ENCODE measurements at regions not wholly inside any gene's neighbourhood (a gene's known extent, or its start where the extent isn't known, plus 50 kb on each side); places are given as distances from the start of the nearest gene placed in this dataset.

DNA sequence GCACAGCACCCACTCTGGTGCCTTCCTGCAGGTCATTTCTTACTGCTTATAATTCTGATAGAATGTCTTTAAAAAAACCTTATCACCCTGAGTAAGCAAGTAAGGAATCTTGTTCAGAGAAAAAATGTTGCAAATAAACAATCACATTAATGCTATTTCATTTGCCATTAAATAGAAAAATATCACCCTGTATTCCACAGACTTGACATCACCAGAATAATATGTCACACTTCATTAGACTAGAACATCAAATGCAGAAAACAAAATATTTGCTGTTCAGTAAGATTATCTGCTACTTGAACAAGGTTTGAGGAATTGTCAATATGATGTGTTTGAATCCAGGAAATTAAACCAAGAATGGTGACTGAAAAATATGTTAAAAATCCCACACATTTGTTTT, 236.6 kb upstream of the MMADHC start:
- intact Hi-C loops (cut with DNase I) = no loop called here
- DNase-seq = no peak

DNA sequence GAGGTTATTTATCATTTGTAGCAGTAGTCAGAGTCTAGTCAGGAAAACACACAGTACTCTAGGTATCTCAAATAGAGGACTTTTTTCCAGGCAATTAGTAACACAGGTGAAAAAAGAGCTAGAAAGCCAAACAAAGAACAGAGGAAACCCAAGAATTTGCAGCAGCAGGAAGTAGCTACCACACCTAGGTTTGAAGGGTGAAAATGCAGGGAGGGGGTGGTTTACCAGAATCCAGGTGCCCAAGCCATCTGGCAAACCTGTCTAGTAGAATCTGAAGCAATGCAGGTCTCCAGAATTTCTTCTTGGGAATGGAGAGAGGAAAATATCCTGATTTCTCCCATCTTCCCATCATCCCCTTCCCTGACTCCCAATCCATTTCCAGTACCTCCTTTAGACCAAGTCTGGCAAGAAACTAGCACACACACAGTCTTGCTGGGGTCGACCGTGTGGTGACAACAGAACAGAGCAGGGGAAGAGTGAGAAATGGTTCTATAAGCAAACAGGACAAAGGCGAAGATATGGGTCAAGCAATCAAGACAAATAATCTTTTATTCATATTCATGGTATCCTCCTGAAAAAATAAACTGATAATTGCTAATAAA, 231.9 kb upstream of the MMADHC start:
- intact Hi-C loops (cut with DNase I) = no loop called here
- DNase-seq = no peak

DNA sequence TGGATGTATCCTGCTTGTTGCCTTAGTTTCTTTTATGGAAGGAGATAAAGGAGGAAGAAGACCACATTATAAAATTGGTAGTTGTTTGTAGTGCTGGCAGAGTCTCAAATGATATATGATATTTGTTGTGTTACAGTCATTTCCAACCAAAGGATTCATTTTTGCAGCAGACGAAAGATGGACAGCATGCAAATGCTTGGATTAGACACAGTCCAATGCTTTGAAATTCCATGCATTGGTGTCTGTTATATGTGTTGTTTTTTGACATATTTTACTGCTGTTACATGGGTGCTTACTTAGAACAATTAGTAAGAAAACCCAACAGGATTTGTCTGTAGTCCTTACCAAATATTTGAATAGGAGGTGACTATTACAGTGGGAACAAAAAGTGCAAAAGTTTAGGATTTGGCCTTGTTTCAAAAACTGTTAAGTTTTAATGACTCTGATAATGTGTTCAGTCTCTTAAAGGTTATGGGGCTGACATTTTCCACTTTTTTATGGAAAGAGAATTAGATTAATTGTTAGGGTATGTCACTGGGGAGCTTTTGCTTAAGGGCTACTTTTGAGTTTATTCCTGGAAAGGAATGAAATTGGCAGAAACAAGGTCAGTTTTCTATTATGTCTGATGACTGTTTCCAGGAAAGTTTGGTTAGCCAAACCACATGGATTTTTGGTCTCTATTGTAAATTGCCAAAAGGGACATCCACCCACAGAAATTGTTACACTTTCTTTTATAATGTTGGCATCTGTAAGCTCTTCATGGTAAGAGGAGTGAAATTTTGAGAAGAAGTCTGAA, 229.4 kb upstream of the MMADHC start:
- DNase-seq = no peak
- intact Hi-C loops (cut with DNase I) = no loop called here

DNA sequence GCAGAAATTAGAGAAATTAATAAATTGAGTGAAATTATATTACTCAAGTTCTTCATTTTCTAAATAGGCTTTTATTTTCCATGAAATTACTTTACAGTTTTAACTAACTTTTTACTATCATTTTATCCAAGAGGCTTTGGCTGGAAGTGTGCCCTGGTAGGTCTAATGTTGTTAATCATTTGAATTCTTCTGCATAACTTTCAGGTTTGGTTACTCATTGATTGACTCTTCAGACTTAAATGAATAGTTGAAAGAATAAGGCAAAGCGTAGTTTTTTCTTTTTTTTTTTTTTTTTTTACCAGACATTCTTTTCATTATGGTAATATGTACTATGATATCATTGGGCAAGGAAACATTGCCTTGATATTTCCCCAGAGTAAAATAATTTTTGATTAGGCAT, 228.4 kb upstream of the MMADHC start:
- intact Hi-C loops (cut with DNase I) = no loop called here
- no peak for DNase-seq

DNA sequence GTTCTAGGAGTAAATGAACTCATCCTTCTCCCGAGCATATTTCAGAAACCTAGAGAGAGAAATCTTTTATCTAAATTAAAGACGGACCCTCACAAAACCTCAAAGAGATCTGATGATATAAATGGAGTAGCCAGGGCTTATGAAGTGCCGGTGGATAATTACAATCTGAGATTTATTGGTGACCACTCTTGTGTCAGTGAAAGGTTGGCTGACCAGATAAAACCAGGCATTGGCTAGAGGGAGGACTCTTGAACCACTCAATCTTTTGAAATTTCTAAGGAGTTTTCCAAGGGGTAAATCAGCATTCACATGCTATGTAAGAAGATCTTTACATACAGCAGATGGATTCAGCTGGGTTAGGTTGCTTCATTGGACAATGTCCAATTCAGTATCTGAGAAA, 227.3 kb upstream of the MMADHC start:
- no peak for DNase-seq
- intact Hi-C loops (cut with DNase I) = no loop called here

DNA sequence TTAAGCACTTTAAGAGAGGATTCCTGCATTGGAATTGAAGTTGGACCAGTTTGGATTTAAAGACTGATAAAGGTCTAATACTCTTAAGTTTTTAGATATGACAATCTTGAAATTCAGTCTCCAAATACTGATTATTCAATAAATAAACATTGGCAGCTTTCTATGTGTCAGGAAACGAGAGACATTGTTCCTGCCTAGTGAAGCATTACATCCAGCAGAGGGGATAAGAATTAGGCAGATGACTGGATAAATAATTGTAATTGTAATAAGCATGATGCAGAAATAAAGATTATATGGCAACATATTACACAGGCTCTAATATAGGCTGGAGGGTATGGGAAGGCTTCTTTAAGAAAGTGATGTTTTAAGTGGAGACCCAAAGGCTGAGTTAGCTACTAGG, 226.5 kb upstream of the MMADHC start:
- DNase-seq = no peak
- intact Hi-C loops (cut with DNase I) = no loop called here

DNA sequence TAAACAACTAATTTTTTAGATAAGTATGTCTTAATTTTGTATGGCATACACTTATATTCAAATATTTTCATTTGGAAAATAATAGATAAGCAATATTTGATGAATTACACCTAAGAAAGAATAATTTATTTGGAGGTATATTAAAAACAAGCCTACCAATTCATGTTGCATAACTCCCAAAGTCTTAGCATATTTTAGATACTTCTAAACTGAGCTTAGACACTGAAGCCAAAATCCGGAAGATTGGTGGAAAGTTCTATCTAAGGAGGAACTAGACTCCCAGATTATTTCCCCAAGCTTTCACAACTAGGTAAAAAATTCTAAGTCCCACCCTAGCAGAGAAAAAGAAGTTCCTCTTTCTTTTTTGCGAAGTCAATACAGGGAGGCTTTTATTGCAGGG, 221.0 kb upstream of the MMADHC start:
- DNase-seq = no peak
- intact Hi-C loops (cut with DNase I) = no loop called here

DNA sequence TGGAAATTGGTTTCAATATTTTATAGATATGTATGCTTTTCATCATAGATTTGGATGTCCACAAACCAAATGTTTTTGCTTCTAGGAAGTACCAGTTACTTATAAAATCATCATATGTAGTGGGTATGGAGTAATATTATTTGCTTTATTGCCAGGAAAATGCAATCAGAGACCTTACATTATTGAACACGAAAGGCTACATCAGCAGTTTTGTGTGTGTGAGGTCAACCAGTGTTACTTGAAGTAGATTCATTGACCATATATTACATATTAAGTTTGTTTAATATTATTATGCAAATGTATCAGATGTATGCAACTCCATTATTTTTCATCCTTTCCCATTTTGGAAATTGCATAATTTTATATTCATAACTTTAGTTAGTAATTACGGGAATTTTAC, 219.1 kb upstream of the MMADHC start:
- intact Hi-C loops (cut with DNase I) = no loop called here
- DNase-seq = no peak

DNA sequence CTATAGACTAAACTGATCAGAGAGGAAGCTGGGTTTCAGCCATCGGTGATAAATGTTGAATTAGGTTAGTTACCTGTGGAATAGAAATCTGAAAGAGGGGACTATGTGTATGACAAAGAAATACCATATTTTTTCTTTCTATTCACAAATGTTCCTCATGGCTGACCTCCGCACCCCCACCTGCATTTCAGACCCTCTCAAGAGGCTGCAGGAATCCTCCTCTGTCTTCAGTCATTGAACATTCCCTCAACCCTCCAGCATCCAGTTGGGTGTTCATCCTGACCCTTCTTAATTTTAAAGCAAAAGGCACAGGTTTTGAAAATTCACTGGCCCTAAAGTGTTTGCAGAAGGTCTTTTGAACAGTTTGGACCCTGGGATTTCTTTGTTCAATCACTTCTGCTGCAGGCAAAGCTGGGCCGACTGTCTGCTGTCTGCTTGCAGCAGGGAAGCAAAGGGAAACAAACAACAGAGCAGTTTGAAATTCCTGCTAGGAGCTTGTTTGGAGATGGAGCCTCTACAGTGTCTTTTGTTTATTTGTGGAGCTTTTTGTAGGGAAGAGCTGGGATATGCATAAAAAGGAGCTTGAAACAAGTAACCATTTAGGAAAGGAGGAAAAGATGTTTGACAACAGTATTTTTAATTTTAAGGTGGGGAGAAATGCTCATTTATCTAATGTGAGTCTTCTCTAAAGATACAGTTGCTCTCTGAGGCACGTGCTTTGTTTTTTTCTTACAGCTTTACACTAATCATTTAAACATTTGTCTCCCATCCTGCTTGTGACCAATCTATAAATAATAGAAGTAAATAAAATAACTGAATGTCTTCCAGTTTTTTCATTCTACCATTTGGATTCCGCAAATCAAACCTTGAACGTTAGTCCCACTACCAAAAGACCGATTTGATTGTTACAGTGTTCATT, 213.3 kb upstream of the MMADHC start:
- DNase-seq = no peak
- intact Hi-C loops (cut with DNase I) = no loop called here

DNA sequence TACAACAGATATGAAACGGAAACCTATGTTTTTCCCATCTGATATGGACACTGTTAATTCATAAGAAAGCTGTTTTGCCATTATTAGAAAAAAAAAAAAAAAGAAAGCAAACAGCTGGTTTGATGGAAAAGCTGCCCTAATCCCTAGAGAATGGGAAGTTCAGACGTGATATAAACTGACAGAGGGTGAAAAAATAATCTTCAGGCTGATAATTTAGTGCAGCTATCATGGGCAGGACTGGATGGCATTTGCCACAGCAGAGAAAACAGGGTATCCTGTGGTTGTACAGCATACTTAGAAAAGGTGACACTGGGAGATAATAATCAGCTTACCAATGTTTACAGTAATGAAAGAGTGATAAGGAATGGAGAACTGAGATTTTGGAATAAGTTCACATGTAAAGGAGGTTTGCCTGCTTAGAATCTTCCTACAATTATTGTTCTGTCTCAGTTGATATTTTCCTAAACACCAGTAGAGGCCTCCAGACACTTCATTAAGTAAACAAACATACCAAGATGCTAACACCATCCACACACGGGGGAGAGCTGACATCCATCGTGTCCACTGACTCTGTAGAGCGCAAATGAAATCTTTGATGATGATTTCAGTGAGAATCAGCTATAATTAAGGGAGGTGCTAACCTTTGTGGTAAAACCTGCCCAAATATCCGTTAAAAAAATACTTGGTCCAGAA, 211.6 kb upstream of the MMADHC start:
- intact Hi-C loops (cut with DNase I) = no loop called here
- no peak for DNase-seq

DNA sequence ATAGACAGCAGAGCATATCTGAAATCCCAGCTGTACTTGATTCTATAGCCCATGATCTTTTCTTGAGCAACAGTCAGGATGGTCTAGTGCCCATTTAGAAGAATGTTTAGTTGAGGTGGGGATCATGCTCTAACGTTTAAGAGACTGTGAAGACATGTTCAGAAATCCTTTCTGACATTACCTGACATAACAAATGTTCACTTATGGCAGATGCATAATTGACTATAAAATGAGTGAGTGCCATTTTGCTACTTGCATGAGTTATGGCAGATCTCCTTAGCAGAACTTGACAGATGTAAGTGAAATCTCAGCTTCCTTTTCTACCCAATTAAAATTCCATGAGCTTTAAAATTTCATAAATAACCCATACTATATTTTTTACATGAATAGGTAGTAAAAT, 209.5 kb upstream of the MMADHC start:
- intact Hi-C loops (cut with DNase I) = no loop called here

DNA sequence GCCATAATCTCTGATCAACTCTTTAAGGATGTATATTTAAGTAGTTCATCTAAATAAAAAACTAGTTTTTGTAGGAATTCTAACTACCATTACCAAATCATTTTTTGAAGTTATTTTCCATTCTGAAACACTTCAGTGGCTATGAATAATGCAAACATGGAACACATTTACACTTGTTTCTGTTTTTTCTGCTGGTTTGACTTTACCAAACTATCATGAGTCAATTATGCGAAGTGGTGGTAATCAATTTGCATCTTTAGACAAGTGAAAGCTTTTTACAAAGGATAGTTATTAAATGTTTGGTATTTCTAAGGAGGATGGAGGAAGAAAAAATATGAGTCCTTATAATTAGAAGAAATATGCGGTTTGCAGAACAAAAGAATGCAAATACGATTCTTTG, 202.0 kb upstream of the MMADHC start:
- intact Hi-C loops (cut with DNase I) = no loop called here
- no peak for DNase-seq

More for the DNA sequence above, 209.5 kb upstream of the MMADHC start:
- no peak for DNase-seq

DNA sequence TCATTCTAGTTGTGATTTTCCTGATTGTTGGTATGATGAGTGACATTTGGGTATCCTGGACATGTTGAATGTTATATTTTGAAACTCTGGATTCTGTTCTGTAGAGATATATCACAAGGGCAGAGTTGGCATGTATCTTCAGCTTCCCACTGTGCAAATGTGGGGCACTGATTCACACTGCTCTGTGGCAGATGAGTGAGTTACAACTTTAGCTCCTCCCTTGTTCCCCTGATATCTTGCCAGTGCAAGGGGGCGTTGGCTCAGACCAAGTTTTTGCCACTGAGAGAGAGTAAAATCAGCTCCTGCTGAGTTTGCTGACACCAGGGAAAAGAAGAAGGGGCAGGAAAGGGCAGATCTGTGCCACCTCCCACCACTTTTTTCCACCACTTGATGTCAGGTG, 199.6 kb upstream of the MMADHC start:
- intact Hi-C loops (cut with DNase I) = no loop called here
- DNase-seq = no peak

DNA sequence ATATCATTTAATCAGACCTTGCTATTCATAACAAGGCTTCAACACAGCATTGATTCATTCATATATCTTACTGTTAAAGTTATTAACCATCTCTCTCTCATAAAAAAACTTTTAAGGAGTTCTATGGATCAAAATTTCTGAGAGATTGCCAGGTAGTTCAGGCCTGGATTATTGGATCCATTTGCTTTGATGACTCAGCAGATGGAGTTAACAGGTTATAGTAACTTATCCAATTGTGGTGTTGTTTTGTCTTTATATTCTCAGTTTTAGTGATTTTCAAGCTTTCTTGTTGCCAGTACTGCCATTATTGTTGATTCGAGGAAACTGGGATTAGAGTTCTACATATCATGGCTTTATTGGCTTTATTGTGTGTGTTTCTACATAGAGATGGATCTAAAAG, 195.7 kb upstream of the MMADHC start:
- DNase-seq = no peak
- intact Hi-C loops (cut with DNase I) = no loop called here

DNA sequence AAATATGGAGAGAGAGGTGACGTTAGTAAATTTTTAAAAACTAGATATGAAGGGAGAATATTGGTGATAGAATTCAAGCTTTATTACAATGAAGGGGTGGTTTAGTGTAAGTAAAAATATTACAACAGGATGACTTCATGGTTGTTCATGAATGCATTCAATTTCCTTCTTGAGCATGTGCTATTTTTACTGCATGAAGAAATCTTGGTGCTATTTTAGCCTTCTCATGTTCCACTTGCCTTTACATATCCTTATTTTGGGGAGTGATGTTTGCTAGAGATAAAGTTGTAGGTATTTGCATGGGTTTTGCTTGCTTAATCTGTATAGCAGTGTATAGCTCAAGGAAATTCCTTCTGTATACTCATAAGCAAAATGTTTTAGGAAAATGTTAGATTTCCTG, 195.0 kb upstream of the MMADHC start:
- intact Hi-C loops (cut with DNase I) = no loop called here
- no peak for DNase-seq

DNA sequence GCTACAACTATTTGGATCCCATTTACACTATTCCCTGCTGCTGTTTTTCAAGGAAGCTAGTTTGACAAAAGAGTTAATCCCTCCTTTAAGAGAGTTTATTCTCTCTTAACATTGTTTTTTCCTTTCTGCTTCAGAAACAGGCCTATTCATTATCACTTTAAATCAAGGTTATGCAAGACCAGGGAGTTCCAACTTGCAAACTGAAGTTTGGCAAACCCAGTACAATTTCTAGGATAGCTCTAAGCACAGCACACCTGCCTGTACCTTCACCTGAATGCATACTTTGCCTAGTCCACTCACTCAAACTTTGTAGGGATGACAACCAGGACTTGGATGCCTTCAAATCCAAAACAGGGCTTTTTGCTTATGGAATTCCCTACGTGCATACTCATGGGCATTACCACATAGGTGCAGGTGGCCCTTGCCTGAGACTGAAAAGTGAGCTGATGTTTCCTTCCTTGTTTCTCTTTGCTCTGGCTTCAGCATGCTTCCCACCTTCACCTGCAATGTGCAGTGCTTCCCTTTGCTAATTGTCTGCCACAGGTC, 193.8 kb upstream of the MMADHC start:
- no peak for DNase-seq
- intact Hi-C loops (cut with DNase I) = no loop called here

DNA sequence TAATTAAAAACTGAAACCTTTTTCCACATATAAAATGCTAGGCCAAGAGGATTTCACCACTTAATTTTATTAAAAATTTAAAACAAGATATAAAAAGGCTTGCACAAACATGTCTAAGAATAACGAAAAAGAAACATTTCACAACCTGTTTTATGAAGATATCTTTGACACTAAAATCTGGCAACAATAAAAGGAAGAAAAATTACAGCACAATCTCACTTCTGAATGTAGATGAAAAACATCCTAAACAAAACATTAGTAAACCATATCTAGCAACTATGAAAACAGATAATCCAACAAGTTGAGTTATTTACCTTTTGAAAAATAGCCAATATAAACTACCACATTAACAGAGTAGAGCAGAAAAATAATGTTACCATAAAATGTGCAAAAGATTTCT, 185.4 kb upstream of the MMADHC start:
- DNase-seq = no peak
- intact Hi-C loops (cut with DNase I) = no loop called here

DNA sequence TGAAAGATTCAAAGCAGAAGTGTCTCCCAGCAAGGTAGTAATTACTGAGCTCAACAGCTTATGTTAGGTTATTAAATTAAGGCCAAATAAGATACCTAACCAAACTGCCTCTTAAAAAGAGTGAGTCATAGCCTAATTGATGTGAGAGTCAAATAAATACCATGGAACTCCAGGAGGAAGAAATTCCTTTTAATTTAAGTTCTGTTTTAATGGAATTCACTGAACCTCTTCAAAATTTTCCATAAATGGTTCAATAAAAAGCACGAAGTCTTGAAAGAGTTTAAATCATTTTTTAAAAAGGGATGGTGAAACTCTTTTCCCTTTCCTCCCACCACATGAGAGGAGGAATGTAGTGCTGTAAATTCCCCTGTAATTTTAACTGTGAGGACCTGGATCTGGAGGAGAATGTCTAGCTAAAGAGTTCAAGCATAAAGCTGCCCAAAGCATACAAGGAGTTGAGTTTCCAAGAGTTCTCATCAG, 180.8 kb upstream of the MMADHC start:
- no peak for DNase-seq
- intact Hi-C loops (cut with DNase I) = no loop called here

DNA sequence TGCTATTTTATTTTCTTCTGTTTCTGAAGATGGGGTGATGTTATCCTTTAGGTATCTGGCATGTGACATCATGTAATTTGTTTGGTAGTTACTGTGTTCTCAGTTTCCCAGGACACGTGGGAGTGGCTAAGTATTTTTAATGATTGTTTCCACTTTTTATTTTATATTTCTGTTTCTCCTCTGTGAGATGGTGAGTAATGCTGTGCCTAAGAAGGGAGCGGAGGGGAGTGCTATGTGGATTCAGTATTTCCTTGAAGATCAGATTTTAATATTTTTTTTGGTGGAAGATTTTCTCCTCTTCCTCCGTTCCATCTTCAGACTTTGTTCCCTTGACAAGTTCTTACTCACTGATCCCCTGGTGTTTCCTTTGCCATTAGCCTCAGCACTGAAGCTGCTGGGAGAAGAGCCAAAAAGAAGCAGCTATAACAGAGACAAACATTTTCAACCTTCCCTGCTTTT, 180.0 kb upstream of the MMADHC start:
- intact Hi-C loops (cut with DNase I) = no loop called here
- no peak for DNase-seq

All from head of caudate nucleus (tissue), 42 donors.